ENCODE measurements at regions not wholly inside any gene's neighbourhood (a gene's known extent, or its start where the extent isn't known, plus 50 kb on each side); places are given as distances from the start of the nearest gene placed in this dataset.
"Not testable (repeated sequence)": the region's sequence is repeated elsewhere in the genome, so short reads cannot be mapped to it uniquely, and the experiment has no call there.

DNA sequence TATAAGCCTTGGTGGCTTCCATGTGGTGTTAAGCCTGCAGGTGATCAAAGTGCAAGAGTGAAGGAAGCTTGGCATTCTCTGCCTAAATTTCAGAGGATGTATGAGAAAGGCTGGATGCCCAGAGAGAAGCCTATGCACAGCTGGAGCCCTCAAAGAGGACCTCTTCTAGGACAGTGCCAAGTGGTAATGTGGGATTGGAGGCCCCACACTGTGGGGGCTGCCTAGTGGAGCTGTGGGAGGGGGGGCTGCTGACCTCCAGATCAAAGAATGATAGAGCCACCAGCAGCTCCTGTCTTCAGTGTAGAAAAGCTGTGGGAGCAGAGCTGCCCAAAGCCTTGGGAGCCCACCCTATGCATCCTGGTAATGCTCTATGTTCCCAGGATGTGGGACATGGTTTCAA is 1512.7 kb upstream of the TPTE start:
- DNase-seq (ENCODE audit: extremely low spot score in 2 of 2) = no peak
- H3K27me3 ChIP-seq = no peaks in the 10 kb centered on the region
- no peak for TF ChIP-seq POLR2A (IDR thresholded peaks at IDR 0.05)
- no peak for TF ChIP-seq POLR2AphosphoS5 (IDR thresholded peaks at IDR 0.05; ENCODE audit: insufficient read depth in 1 of 2, low read depth in 1 of 2)

DNA sequence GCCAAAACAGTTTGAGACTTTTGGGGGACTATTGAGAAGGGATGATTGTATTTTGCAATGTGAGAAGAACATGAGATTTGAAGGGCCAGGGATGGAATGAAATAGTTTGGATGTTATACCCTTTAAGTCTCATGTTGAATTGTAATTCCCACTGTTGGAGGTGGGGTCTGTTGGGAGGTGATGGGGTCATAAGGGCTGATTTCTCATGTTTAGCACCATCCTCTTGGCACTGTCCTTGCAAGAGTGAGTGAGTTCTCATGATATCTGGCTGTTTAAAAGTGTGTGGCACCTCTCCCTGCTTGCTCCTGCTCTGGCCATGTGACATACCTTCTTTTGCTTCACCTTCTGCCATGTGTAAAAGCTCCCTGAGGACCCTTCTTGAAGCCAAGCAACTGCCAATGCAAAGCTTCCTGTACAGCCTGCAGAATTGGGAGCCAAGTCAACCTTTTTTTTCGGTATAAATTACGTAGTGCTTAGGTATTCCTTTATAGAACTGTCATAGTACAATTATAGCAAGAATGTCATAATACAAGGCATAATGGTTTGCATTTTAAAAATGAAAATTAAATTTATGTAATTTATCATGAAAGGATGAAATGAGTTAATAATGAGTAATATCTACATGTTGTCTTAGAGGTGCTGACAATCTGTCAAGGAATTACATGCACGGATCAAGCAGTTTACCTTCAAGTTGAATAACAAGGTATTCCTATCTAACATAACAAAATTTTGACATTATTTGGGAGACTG is 1511.9 kb upstream of the TPTE start:
- H3K9me3 ChIP-seq; H3K27me3 ChIP-seq; intact Hi-C loops (cut with DNase I): not testable (repeated sequence)

More for the DNA sequence above, 1512.7 kb upstream of the TPTE start:
- H3K4me1 ChIP-seq = no peaks in the 10 kb centered on the region
- no peak overlapping the region for H3K4me3 ChIP-seq
- no peaks in the 10 kb centered on the region for H3K9me3 ChIP-seq
- H3K27ac ChIP-seq = no peak overlapping the region
- H3K36me3 ChIP-seq = no peaks in the 10 kb centered on the region
- intact Hi-C loops (cut with DNase I) = no loop called here

DNA sequence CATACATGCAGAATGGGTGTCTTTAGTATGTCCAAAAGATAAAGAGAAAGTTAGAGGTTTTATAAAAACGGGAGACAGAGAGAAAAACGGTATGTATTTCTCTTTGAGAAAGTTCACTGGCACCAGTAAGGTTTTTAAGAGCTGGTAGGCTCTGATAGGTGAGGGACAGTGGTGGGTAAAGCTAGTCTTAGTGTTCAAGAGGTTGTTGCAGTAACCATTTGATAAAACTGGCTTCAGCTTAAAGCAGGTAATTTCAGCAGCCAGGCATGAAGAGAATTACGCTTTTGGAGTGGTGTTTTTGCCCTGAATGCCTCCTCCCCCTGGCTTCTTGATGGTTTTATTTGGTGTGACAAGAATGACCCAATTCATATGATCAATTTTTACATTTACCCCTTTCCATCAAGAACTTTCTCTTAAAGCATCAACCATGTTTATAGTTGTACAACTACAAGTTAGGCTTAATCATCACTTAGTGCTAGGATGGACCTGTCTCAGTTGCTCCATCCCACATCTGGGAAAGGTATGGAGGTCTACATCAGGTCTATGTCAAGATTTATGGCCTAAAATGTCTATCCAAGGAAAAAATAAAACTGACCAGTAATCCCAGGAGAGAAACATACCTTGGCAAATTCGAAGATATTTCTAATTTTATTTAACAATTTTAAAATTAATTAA is 1511.1 kb upstream of the TPTE start:
- intact Hi-C loops (cut with DNase I); DNase-seq (ENCODE audit: extremely low spot score in 2 of 2): not testable (repeated sequence)

More for the DNA sequence above, 1511.9 kb upstream of the TPTE start:
- DNase-seq (ENCODE audit: extremely low spot score in 2 of 2); H3K27ac ChIP-seq; H3K4me3 ChIP-seq; H3K4me1 ChIP-seq; H3K36me3 ChIP-seq: not testable (repeated sequence)

DNA sequence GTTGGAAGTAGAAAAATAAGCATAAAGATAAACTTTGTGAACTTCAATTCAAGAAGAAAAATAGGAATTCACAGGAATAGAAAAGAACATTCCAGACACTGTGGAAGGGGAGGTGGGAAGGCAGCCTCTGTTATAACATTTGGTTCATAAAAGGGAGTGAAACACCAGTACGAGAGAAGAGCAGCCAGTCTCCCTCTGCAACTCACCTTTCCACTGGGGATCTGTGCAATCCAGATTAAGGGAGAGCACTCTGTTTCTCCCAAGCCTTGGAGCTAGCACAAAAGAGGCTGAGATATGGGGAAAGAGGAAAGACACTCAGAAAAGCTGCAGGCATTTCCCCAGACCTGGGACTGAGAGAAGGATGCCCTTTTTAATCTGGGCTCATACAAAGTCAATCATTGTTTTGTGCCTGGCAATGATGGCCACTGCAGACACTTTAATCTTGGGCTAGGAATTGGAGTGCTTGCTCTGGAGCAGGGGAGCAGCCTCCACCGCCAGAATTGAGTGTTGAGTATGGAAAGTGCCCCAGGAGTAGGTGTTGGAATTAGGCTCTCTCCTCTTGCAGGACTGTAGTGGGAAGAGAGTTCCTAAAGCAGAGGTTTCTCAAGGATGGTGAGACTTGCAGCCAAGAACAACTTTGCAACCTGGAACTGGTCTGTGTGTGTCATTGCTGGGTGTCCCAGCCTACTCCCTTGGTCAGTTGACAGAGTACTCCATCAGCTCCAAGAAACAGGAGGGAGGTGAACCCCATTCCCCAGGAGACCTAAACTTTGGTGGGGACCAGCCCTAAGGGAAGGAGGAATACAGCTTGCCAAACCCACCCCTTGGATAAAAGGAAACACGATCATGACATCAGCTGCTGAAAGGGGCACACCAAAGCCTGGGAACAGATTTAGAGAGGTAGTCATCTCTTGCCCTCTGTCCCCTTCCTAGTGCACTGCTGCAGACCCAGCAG is 1510.2 kb upstream of the TPTE start:
- intact Hi-C loops (cut with DNase I); H3K36me3 ChIP-seq; H3K27me3 ChIP-seq: not testable (repeated sequence)

More for the DNA sequence above, 1511.1 kb upstream of the TPTE start:
- H3K4me1 ChIP-seq, H3K9me3 ChIP-seq, H3K4me3 ChIP-seq, H3K27ac ChIP-seq, H3K36me3 ChIP-seq, H3K27me3 ChIP-seq: not testable (repeated sequence)

DNA sequence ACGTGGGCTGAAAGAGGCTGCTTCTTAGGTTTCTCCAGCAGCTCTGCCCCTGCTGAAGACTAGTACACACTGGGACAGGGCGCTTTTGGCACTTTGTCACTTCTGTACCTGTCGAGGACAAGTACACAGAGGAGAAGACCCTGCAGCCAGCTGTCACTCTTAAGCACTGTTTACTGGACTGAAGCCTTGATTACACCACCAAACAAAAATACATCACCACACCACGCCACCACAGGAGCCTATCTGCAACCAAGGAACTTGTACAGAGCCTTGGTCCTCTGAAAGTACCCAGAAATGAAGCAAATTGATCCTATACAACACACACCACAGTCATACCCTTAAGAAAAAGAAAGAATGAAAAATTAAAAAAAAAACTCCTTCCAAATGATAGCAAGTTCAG is 1509.5 kb upstream of the TPTE start:
- H3K27ac ChIP-seq; H3K4me3 ChIP-seq; DNase-seq (ENCODE audit: extremely low spot score in 2 of 2); H3K4me1 ChIP-seq; H3K27me3 ChIP-seq; H3K36me3 ChIP-seq; intact Hi-C loops (cut with DNase I); H3K9me3 ChIP-seq: not testable (repeated sequence)

More for the DNA sequence above, 1510.2 kb upstream of the TPTE start:
- H3K4me1 ChIP-seq; H3K4me3 ChIP-seq; DNase-seq (ENCODE audit: extremely low spot score in 2 of 2); H3K27ac ChIP-seq; H3K9me3 ChIP-seq: not testable (repeated sequence)

DNA sequence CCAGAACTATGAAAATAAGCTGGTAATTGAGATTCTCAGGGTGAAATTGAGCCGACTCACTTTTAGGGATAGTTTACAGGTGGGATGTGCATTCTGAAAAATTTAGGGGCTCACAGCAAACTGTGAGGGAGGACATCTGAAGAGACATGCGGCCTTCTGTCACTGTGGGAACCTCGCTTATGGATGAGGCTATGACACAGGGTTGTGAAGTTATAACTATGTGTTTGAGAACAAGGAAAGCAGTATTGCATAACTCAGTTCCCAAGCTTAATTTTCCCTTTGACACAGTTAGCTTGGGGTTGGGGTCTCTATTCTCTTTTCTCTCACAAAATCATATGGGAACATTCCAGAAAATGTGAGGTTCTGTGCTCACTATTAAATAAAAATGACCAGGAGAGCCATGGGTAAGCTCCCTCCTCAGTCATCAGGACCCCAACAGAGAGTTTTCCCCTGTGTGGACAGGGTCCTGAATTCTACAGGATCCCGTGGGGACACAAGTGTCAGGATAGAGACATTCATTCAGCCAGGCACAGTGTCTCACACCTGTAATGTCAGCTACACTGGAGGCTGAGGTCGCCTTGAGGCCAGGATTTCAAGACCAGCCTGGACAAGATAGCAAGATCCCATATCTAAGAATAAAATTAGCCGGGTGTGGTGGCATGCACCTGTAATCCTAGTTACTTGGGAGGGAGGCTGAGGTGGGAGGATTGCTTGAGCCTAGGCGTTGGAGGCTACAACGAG is 1507.7 kb upstream of the TPTE start:
- H3K4me3 ChIP-seq; H3K27ac ChIP-seq; H3K27me3 ChIP-seq; H3K9me3 ChIP-seq; H3K4me1 ChIP-seq; H3K36me3 ChIP-seq; intact Hi-C loops (cut with DNase I): not testable (repeated sequence)
- peak in 1 of 2 donors; percentile 91 for DNase-seq (ENCODE audit: extremely low spot score in 2 of 2)

DNA sequence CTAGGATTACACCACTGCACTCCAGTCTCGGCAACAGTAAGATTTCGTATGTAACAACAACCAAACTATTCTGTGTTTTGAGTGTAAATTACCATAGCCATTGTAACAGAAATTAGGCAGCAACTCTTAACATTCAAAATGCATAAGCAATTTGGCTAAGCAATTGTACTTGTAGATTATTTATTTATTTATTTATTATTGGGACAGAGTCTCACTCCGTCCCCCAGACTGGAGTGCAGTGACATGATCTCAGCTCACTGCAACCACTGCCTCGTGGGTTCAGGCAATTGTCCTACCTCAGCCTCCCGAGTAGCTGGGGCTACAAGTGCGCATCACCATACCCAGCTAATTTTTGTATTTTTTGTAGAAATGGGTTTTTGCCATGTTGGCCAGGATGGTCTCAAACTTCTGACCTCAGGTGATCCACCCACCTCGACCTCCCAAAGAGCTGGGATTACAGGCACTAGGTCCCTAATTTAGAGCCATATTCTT is 1507.1 kb upstream of the TPTE start:
- H3K4me3 ChIP-seq; H3K27me3 ChIP-seq; DNase-seq (ENCODE audit: extremely low spot score in 2 of 2); intact Hi-C loops (cut with DNase I); H3K4me1 ChIP-seq; H3K9me3 ChIP-seq; H3K36me3 ChIP-seq; H3K27ac ChIP-seq: not testable (repeated sequence)

DNA sequence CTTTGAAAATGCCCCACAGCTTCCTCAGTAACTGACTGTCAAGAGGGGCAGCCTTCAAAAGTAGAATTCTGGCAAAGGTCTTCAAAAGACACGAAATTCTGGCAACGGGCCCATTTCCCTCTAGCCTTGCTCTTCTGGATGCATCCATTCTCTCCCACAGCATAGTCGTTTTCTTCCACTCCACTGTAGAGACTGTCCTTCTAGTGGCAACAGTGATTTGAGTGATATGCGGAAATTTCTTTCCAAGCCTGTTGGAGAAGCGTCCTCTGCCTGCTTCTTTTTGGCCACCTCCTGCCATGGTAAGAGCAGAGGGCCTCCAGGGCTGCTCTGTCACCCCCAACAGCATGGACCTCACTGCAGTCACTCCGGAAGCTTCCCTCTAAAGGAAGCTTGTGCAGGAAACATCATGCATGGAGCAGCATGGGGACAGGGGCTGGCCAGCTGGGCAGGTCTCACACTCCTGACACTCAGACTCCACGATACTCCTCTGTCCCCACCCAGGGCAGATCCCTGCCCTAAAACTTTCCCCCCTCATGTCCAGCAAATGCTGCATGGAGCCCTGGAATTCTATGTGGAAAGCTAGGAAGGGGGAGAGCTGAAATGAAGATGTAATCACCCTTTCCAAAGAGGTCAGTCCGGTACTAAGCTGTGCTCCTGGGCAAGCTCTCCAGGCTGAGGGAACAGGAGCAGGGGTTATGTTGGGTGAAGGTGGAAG is 1505.7 kb upstream of the TPTE start:
- H3K27me3 ChIP-seq; H3K27ac ChIP-seq; H3K36me3 ChIP-seq; H3K4me1 ChIP-seq; DNase-seq (ENCODE audit: extremely low spot score in 2 of 2); intact Hi-C loops (cut with DNase I); H3K4me3 ChIP-seq; H3K9me3 ChIP-seq: not testable (repeated sequence)

DNA sequence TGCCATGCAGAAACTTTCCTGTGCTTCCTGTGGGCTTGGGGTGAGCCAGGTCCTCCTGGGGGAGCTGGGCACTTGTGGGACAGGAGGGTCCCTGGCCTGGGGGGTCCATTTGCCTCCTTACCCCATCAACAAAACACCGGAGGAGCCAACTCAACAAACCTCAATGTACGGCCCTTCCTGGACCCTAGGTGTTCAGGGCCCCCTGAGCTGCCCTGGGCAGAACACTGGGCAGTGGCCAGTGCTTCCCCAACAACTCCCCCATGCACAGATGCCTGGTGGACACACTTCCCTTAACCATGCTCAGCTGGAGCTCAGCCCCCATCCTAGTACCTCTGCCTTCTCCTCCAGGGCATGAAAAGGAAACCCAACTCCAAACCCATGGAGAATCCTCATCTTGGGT is 1504.2 kb upstream of the TPTE start:
- H3K36me3 ChIP-seq; H3K4me1 ChIP-seq; DNase-seq (ENCODE audit: extremely low spot score in 2 of 2); H3K9me3 ChIP-seq; H3K4me3 ChIP-seq; intact Hi-C loops (cut with DNase I); H3K27ac ChIP-seq; H3K27me3 ChIP-seq: not testable (repeated sequence)

DNA sequence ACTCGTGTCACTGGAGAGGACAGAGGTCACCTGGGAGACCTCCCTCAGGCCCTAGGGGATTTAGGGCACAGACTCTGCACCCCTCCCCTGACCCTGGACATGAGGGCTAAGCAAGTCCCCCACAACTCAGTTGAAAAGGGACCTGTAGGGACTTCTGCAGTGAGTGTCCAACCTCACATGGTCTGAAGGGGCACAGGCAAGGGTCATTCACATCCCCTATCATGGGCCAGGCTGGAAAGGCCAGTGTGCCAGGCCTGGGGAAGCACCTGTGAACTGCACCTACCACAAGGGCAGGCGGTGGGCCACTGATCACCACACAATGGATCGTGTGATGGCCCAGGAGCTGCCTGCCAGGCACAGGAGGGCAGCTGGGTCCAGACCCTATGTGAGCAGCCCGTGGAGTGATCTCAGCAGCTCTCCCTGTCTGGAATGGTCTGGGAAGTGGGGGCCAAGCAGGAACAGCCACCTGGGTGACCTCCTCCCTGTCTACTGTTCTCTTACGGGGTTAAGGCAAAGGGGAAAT is 1502.6 kb upstream of the TPTE start:
- H3K4me1 ChIP-seq; H3K36me3 ChIP-seq; DNase-seq (ENCODE audit: extremely low spot score in 2 of 2); H3K9me3 ChIP-seq; H3K27ac ChIP-seq; intact Hi-C loops (cut with DNase I); H3K4me3 ChIP-seq; H3K27me3 ChIP-seq: not testable (repeated sequence)

DNA sequence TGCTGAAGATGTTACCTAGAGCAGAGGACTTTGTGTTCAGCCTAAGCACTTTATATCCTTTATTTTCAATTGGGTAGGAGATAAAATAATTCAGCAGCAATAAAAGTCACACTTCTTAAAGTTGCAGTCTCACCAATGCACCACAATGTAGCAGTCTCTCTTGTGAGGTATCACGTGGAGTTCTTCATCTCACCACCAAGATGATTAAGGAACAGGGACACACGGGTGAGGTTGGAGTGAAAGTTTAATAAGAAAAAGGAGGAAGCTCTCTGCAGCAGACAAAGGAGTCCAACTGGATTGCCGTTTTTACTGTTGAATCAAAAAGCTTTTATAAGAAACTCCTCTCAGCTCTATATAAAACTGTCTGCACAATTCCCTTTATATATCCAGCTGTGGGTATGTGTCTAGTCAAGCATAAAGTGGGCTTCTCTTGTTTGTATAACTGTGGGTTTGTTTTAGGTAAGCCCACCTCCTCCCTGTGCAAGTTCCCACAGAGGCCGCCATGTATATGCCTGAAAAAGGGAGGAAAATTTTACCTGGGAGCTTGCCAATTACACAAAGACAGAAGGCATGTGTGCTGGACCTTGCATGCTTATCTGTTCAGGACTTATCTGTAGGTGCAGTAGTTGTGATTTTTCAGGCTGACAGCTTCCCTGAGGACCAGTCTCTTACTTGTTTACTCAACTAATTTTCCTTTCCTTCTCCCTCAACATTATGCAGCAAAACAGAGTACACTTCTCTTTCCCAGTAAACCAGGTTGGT is 1497.2 kb upstream of the TPTE start:
- H3K4me3 ChIP-seq; DNase-seq (ENCODE audit: extremely low spot score in 2 of 2); H3K9me3 ChIP-seq; H3K27ac ChIP-seq; H3K4me1 ChIP-seq; H3K36me3 ChIP-seq; H3K27me3 ChIP-seq; intact Hi-C loops (cut with DNase I): not testable (repeated sequence)

Data from vagina (tissue), 2 donors.